HG02759 (cell line): ENCODE measurements at regions not wholly inside any gene's neighbourhood (a gene's known extent, or its start where the extent isn't known, plus 50 kb on each side); places are given as distances from the start of the nearest gene placed in this dataset.
"Not testable (repeated sequence)": the region's sequence is repeated elsewhere in the genome, so short reads cannot be mapped to it uniquely, and the experiment has no call there.

ENCODE experiments used
- ATAC-seq: cut with Tn5 transposase; IDR thresholded peaks from one replicate; pipeline ENCODE4 v1.9.1; 2021; ENCODE audit warnings: mild to moderate bottlenecking, moderate library complexity; ENCODE audit not compliant: unreplicated experiment

GRCh38 chr11:97902828-97903227 lies 1117.9 kb upstream of the CNTN5 start:
- no peak for ATAC-seq

GRCh38 chr11:97905101-97905500 lies 1115.6 kb upstream of the CNTN5 start:
- no peak for ATAC-seq

GRCh38 chr11:97905671-97906070 lies 1115.1 kb upstream of the CNTN5 start:
- no peak for ATAC-seq

GRCh38 chr11:97908354-97908753 lies 1112.4 kb upstream of the CNTN5 start:
- ATAC-seq = no peak

GRCh38 chr11:97909614-97910399 lies 1110.9 kb upstream of the CNTN5 start:
- no peak for ATAC-seq

GRCh38 chr11:97912629-97913028 lies 1108.1 kb upstream of the CNTN5 start:
- ATAC-seq = no peak

GRCh38 chr11:97922933-97923332 lies 1097.8 kb upstream of the CNTN5 start:
- not testable (repeated sequence) for ATAC-seq

GRCh38 chr11:97934572-97935208 lies 1086.1 kb upstream of the CNTN5 start:
- no peak for ATAC-seq

GRCh38 chr11:97937501-97937900 lies 1083.2 kb upstream of the CNTN5 start:
- ATAC-seq = no peak

- no peak for ATAC-seq
Observed at GRCh38 chr11:97938789-97939188, 1082.0 kb upstream of the CNTN5 start.

- no peak for ATAC-seq
Observed at GRCh38 chr11:97943493-97943892, 1077.3 kb upstream of the CNTN5 start.

- no peak for ATAC-seq
Observed at GRCh38 chr11:97948793-97949192, 1072.0 kb upstream of the CNTN5 start.

- ATAC-seq = no peak
Observed at GRCh38 chr11:97955595-97955994, 1065.2 kb upstream of the CNTN5 start.

GRCh38 chr11:97956904-97957303 lies 1063.8 kb upstream of the CNTN5 start:
- ATAC-seq = no peak

- ATAC-seq = no peak
Observed at GRCh38 chr11:97961431-97961830, 1059.3 kb upstream of the CNTN5 start.

GRCh38 chr11:97962758-97963157 lies 1058.0 kb upstream of the CNTN5 start:
- no peak for ATAC-seq

- no peak for ATAC-seq
Observed at GRCh38 chr11:97963528-97964331, 1057.0 kb upstream of the CNTN5 start.

- ATAC-seq = no peak
Observed at GRCh38 chr11:97964332-97965004, 1056.3 kb upstream of the CNTN5 start.

- no peak for ATAC-seq
Observed at GRCh38 chr11:97965849-97966646, 1054.7 kb upstream of the CNTN5 start.

- no peak for ATAC-seq
Observed at GRCh38 chr11:97966901-97967300, 1053.8 kb upstream of the CNTN5 start.
